Muscle of leg (tissue), 3 donors: ENCODE measurements at regions not wholly inside any gene's neighbourhood (a gene's known extent, or its start where the extent isn't known, plus 50 kb on each side); places are given as distances from the start of the nearest gene placed in this dataset.

ENCODE experiments used
- DNase-seq: peaks from one replicate; pipeline ENCODE4 v3.0.0; 2013
- H3K27ac ChIP-seq: one replicate; pipeline ENCODE4 v1.5.1; 2013; ENCODE audit warnings: mild to moderate bottlenecking, low read length, control low read depth
- H3K27me3 ChIP-seq: one replicate; pipeline ENCODE4 v1.6.1; 2013; ENCODE audit warnings: low read length; ENCODE audit not compliant: control insufficient read depth, insufficient read depth
- H3K36me3 ChIP-seq: one replicate; pipeline ENCODE4 v1.6.1; 2013; ENCODE audit warnings: low read length; ENCODE audit not compliant: control insufficient read depth, insufficient read depth
- H3K4me1 ChIP-seq: one replicate; pipeline ENCODE4 v1.6.1; 2013; ENCODE audit warnings: low read length; ENCODE audit not compliant: control insufficient read depth, insufficient read depth
- H3K4me3 ChIP-seq: one replicate; pipeline ENCODE4 v1.5.1; 2013; ENCODE audit warnings: low read length, control low read depth
- H3K9me3 ChIP-seq: replicated peaks from 2 replicates; pipeline ENCODE4 v1.6.1; 2013; ENCODE audit warnings: low read depth, low read length; ENCODE audit not compliant: control insufficient read depth
- WGBS: methylation state at CpG from one replicate; pipeline ENCODE4 v1.1.5; 2013; ENCODE audit warnings: missing lambda C conversion rate; ENCODE audit not compliant: insufficient coverage; 5-methylcytosine and 5-hydroxymethylcytosine counted together

GRCh38 chr3:118550556-118550955, 484.1 kb downstream of the IGSF11 start:
- H3K4me1 ChIP-seq, result no peaks in the 10 kb centered on the region
- no peaks in the 10 kb centered on the region for H3K36me3 ChIP-seq
- no peak overlapping the region for H3K4me3 ChIP-seq
- H3K9me3 ChIP-seq, result no peaks in the 10 kb centered on the region
- H3K27ac ChIP-seq, result no peak overlapping the region
- peak; percentile 15 for DNase-seq
- no peaks in the 10 kb centered on the region for H3K27me3 ChIP-seq

DNA sequence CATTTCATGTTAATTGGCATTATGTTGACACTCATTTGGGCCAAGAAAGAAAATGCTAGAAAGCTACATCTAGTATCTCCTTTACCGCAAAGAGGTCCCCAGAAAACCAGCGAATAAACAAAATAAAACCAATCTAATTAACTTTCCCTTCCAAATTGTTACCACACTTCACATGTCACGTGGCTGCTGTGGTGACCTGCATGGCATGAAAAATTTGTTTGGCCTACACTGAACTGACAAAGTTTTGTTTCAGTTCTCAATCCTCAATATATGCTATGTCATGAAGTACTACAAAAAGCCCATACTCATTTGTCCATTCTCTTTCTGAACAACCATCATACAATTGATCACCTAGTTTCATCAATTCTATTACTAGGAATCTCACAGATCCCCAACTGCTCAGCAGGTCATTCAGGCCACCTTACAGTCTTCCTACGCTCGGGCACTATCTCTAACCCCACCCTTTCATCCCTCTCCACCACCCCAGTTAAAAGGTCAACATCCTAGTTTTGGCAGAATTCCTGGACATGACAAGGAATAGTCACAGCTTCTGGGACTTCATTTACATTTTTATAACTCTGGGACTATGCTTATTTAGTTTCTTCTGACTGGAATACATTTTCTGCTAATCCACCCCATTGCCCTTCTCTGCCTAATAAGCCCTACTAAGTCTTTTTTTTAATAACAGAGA, 480.4 kb downstream of the IGSF11 start:
- no peak overlapping the region for H3K4me3 ChIP-seq
- no peaks in the 10 kb centered on the region for H3K4me1 ChIP-seq
- DNase-seq, result no peak
- WGBS, result 90% methylated on average over 4 of the region's 5 CpGs
- H3K9me3 ChIP-seq, result no peaks in the 10 kb centered on the region
- no peak overlapping the region for H3K27ac ChIP-seq
- no peaks in the 10 kb centered on the region for H3K27me3 ChIP-seq
- H3K36me3 ChIP-seq, result no peaks in the 10 kb centered on the region

DNA sequence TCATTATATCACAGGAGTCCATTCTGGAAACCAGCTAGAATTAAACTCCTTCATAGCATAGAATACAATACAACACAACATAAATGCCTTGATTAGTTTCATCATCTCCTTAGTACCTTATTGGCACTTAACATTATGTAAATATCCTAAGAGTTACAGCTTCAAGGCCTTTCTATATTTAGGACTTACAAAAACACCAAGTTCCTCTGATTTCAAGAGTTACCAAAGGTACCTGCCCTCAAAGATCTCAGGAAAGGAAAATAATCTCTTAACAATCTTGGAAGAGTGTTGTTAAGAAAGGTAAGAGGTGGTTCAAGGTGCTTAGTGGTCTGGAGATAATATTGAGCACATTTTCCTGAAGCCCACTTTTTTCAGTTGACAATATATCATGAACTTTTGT, 477.7 kb downstream of the IGSF11 start:
- Histone ChIP-seq H3K9me3 (no peaks in the 10 kb centered on the region), H3K36me3 (no peaks in the 10 kb centered on the region), H3K4me3 (no peak overlapping the region), H3K4me1 (no peaks in the 10 kb centered on the region), H3K27ac (no peak overlapping the region), H3K27me3 (no peaks in the 10 kb centered on the region)
- DNase-seq, result no peak

DNA sequence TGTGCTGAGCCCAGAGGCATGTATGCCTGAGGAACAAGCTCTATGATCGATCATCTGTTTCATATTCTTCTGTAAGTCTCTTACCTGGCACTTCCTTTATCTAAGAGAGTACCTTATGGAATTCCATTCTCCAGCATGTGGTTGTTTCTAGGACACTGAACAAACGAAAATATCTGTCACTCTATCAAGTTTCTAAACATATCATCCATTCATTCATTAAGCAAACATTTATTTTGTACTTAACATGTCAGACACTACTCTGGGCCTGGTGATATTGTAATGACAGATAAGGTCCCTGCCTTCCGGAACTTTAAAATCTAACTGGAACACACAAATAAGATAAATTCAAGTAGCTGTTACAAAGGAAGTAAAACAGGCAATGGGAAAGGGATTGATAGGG, 477.1 kb downstream of the IGSF11 start:
- Histone ChIP-seq H3K9me3 (no peaks in the 10 kb centered on the region), H3K27me3 (no peaks in the 10 kb centered on the region), H3K4me3 (no peak overlapping the region), H3K36me3 (no peaks in the 10 kb centered on the region), H3K27ac (no peak overlapping the region), H3K4me1 (no peaks in the 10 kb centered on the region)
- DNase-seq, result no peak
- WGBS, result 100% methylated on average over 1 of the region's 3 CpGs

DNA sequence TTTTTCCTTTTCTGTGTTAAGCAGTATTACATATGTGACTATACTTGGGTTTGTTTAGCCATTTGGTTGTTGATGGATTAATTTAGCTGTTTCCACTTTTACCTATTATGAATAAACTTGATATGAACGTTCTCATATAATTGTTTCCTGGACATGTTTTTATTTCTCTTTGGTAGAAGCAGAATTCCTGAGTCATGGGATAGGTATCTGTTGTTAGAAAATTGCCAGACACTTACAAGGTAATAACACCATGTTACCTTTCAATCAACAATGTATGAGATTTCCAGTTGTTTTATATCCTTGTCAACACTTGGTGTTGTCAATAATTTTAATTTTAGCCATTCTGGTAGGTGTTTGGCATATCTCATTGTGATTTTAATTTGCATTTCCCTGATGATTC, 475.4 kb downstream of the IGSF11 start:
- Histone ChIP-seq H3K27me3 (no peaks in the 10 kb centered on the region), H3K4me1 (no peaks in the 10 kb centered on the region), H3K27ac (no peak overlapping the region), H3K36me3 (no peaks in the 10 kb centered on the region), H3K4me3 (no peak overlapping the region), H3K9me3 (no peaks in the 10 kb centered on the region)
- no CpG with 5 or more reads among the region's 1 CpG for WGBS
- no peak for DNase-seq

GRCh38 chr3:118564800-118565199, 469.8 kb downstream of the IGSF11 start:
- no peaks in the 10 kb centered on the region for H3K27me3 ChIP-seq
- H3K9me3 ChIP-seq, result peaks cover 3% of the 10 kb centered on the region
- no peaks in the 10 kb centered on the region for H3K36me3 ChIP-seq
- H3K4me3 ChIP-seq, result no peak overlapping the region
- H3K27ac ChIP-seq, result no peak overlapping the region
- H3K4me1 ChIP-seq, result no peaks in the 10 kb centered on the region
- DNase-seq, result no peak

DNA sequence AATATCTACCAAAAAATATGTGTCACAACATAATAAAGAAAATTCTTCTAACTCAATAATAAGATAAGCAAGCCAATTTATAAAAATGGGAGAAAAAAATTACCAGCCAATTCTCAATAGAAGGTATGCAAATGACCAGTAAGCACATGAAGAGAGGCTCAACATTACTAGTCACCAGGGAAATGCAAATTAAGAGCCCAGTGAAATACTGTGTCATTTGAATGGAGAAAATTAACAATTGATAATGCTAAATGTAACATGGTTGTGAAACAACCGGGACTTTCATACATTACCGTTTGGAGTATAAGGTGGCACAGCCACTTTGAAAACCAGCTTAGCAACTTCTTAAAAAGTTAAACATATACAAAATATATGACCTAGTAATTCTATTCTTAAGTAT, 460.7 kb downstream of the IGSF11 start:
- H3K27me3 ChIP-seq, result no peaks in the 10 kb centered on the region
- peaks cover 12% of the 10 kb centered on the region for H3K9me3 ChIP-seq
- no peak overlapping the region for H3K4me3 ChIP-seq
- H3K27ac ChIP-seq, result no peak overlapping the region
- H3K4me1 ChIP-seq, result peaks cover 7% of the 10 kb centered on the region
- DNase-seq, result no peak
- WGBS, result no CpG with 5 or more reads among the region's 2 CpGs
- H3K36me3 ChIP-seq, result no peaks in the 10 kb centered on the region

DNA sequence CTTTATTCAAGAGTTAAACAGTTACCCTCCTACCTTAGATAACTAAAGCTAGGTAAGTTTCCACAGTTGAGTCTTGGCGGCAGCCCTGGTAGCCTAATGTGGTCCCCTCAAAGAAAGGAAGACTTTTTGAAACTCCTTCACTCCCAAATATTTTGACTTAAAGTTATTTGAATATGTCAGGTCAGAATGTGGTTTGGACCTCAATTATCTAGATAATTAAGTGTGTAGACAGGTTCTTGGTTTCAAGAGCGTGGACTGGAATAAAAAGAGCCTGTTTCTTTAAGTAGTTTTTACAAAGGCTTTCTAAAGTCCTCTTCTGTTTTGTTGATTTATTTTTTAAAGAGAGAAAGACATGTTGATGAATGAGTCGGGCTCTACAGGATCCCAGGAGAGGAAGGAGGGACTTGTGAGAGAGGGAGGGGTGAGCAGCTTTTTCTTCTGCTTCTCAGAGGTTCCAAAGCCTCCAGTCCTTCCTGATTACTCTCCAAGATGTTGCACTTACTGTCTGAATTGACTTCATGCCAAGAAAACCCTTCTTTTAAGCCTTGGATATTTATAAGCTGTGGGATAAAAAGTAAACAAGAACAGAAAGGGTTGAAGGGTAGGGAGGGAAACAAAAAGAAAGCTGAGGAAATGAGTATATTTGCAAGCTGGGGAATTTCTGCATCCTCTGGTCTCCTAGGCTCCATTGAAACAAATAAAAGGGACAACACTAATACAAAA, 457.4 kb downstream of the IGSF11 start:
- no peak overlapping the region for H3K4me3 ChIP-seq
- WGBS, result 75% methylated on average over 1 of the region's 3 CpGs
- H3K27me3 ChIP-seq, result no peaks in the 10 kb centered on the region
- H3K36me3 ChIP-seq, result no peaks in the 10 kb centered on the region
- peaks cover 7% of the 10 kb centered on the region for H3K4me1 ChIP-seq
- peak; percentile 92 for DNase-seq
- peak overlapping the region; percentile 77 for H3K27ac ChIP-seq
- H3K9me3 ChIP-seq, result peaks cover 3% of the 10 kb centered on the region

DNA sequence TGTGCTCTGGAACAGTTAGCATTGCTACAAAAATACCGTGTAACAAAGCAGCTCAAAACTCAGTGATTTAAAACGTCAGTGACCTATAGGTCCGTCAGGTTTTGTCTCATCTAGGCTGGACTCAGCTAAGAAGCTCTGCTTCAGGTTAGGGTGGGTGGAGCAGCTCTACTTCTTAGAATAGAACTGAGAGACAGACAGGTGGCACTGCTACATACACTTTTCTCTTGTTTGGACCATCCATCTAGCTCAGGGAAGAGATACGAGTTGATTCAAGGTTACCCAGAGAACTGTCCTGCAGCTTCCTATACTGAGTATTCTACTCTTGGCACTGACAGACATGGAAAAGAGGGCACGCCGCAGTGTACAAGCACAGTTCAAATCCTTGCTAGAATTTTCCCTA, 456.1 kb downstream of the IGSF11 start:
- Histone ChIP-seq H3K36me3 (no peaks in the 10 kb centered on the region), H3K9me3 (no peaks in the 10 kb centered on the region), H3K27me3 (no peaks in the 10 kb centered on the region), H3K27ac (peak overlapping the region; percentile 77), H3K4me1 (peaks cover 7% of the 10 kb centered on the region), H3K4me3 (no peak overlapping the region)
- DNase-seq, result no peak
- WGBS, result 67% methylated on average over 1 of the region's 6 CpGs

DNA sequence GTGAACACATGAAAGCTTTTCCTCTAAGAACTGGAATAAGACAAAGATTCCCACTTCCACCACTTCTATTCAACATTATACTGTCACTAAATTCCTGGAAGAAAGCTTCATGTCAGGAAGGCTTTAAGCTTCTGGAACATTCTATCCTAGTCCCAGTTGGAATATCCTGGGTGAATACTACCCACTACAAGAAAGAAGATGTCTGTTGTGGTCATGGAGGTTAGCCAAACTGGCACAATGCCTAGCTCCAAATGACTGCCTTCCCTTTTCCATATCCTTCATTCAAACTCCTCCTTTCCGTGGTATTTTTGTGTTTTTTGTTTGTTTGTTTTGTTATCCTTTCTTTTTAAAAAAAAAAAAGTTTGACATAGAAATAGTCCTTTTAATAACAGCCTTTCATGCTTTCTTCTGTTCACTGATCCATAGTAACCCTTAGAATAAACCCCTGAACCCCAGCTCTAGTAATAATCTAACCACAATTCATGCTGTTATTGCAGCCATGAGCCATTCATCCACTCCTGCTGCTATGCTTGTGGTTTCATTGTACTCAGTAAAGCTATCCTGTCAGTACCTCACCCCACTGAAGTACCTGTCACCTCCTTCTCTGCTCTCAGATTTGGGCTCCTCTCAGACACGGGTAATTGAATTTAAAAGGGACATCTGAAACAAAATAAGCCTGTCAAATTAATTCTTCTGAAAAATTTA, 447.5 kb downstream of the IGSF11 start:
- Histone ChIP-seq H3K9me3 (peaks cover 2% of the 10 kb centered on the region), H3K4me3 (no peak overlapping the region), H3K36me3 (no peaks in the 10 kb centered on the region), H3K27ac (no peak overlapping the region), H3K27me3 (no peaks in the 10 kb centered on the region), H3K4me1 (no peaks in the 10 kb centered on the region)
- peak; percentile 5 for DNase-seq
- WGBS, result no CpG with 5 or more reads among the region's 2 CpGs
